HEK293T (cell line): ENCODE measurements at regions not wholly inside any gene's neighbourhood (a gene's known extent, or its start where the extent isn't known, plus 50 kb on each side); places are given as distances from the start of the nearest gene placed in this dataset.

ENCODE experiments used
- CTBP1 ChIP-seq: fragments of 450-650 bp; IDR thresholded peaks from 2 replicates; pipeline ENCODE4 v1.6.1; 2016; ENCODE audit warnings: borderline replicate concordance
- ELF4 ChIP-seq: fragments of 450-650 bp; IDR thresholded peaks from 2 replicates; pipeline ENCODE4 v1.6.1; 2017; ENCODE audit warnings: antibody characterized with exemption
- FOXA1 ChIP-seq: fragments of 450-650 bp; IDR thresholded peaks from 2 replicates; pipeline ENCODE4 v1.6.1; 2016; ENCODE audit warnings: mild to moderate bottlenecking
- FOXK2 ChIP-seq: fragments of 450-650 bp; IDR thresholded peaks from 2 replicates; pipeline ENCODE4 v1.6.1; 2016; ENCODE audit warnings: mild to moderate bottlenecking
- FOXM1 ChIP-seq: fragments of 450-650 bp; IDR thresholded peaks from 2 replicates; pipeline ENCODE4 v1.6.1; 2017; ENCODE audit warnings: mild to moderate bottlenecking, borderline replicate concordance
- HDGF ChIP-seq: fragments of 450-650 bp; IDR thresholded peaks from 2 replicates; pipeline ENCODE4 v1.6.1; 2017; ENCODE audit warnings: antibody characterized with exemption, borderline replicate concordance
- L3MBTL2 ChIP-seq: fragments of 450-650 bp; conservative IDR thresholded peaks from 2 replicates; pipeline ENCODE4 v1.6.1; 2016; ENCODE audit warnings: mild to moderate bottlenecking
- LEF1 ChIP-seq: fragments of 450-650 bp; IDR thresholded peaks from 2 replicates; pipeline ENCODE4 v1.6.1; 2017; ENCODE audit warnings: mild to moderate bottlenecking, borderline replicate concordance
- SP1 ChIP-seq: fragments of 450-650 bp; IDR thresholded peaks from 2 replicates; pipeline ENCODE4 v1.6.1; 2017
- SUZ12 ChIP-seq: fragments of 450-650 bp; IDR thresholded peaks from 2 replicates; pipeline ENCODE4 v1.6.1; 2016; ENCODE audit warnings: mild to moderate bottlenecking
- TARDBP ChIP-seq: fragments of 450-650 bp; IDR thresholded peaks from 2 replicates; pipeline ENCODE4 v1.6.1; 2016
- ZNF384 ChIP-seq: fragments of 450-650 bp; IDR thresholded peaks from 2 replicates; pipeline ENCODE4 v1.6.1; 2016
- TF ChIP-seq, protein P1 (sequence below): fragments of 450-650 bp; IDR thresholded peaks from 2 replicates; pipeline ENCODE4 v1.6.1; 2016

DNA sequence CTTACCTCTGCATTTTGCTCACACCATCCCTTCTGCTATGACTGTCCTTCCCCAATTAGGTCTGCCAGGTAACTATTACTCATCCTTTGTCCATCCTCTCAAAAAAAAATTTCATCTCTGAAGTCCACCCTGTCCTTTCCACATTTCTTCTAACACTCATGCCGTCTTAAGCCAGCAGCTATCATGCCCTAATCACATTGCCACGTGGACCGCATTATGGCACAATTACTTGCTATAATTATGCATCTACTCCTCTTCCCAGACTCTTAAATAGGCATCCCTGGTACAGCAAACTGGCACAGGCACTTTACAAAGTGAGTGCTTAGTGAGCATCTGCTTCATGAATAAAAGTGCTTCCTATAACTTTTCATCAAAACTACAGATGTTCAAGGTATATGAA is 295.4 kb upstream of the ESRRG start:
- TF ChIP-seq FOXM1 = no peak
- TF ChIP-seq SP1 = no peak
- no peak for TF ChIP-seq HDGF
- TF ChIP-seq TARDBP = no peak
- no peak for TF ChIP-seq L3MBTL2
- no peak for TF ChIP-seq SUZ12
- no peak for TF ChIP-seq CTBP1
- no peak for TF ChIP-seq FOXK2
- TF ChIP-seq, protein P1, sequence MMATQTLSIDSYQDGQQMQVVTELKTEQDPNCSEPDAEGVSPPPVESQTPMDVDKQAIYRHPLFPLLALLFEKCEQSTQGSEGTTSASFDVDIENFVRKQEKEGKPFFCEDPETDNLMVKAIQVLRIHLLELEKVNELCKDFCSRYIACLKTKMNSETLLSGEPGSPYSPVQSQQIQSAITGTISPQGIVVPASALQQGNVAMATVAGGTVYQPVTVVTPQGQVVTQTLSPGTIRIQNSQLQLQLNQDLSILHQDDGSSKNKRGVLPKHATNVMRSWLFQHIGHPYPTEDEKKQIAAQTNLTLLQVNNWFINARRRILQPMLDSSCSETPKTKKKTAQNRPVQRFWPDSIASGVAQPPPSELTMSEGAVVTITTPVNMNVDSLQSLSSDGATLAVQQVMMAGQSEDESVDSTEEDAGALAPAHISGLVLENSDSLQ = no peak
- no peak for TF ChIP-seq LEF1
- no peak for TF ChIP-seq ELF4
- no peak for TF ChIP-seq FOXA1
- TF ChIP-seq ZNF384 = no peak
